ENCODE measurements at regions not wholly inside any gene's neighbourhood (a gene's known extent, or its start where the extent isn't known, plus 50 kb on each side); places are given as distances from the start of the nearest gene placed in this dataset.

DNA sequence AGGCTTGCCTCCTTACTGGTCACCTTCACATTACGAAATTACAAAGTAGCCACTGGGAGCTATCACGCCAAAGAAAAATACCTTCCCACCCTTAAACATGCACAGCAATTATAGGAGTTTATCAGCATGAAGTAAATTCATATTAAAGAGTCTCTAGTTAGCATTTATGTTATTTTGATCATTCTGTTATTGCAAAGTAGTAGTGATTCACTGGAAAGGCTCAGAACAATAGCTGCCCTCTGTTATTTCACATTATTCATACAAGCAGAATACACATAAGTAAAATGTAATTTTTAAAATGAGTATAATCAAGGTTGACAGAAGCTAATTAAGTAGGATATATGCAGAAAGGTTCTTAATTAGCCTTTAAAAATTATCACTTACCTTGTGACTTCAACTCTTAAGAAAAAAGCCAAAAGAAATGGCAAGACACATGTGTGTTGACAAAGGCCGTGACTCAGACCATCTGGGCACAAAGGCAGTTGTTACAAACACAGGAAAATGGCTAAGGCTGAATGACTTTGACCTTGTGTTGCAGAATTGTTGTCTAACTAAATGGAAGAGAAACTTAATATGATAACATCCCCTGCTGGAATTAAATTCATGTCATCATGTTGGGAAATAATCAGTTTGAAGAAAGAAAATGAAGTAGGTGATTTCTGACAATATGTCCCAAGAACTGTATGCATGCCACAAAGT is 108.3 kb downstream of the ARL6IP6 start:
- TF ChIP-seq, protein P1, sequence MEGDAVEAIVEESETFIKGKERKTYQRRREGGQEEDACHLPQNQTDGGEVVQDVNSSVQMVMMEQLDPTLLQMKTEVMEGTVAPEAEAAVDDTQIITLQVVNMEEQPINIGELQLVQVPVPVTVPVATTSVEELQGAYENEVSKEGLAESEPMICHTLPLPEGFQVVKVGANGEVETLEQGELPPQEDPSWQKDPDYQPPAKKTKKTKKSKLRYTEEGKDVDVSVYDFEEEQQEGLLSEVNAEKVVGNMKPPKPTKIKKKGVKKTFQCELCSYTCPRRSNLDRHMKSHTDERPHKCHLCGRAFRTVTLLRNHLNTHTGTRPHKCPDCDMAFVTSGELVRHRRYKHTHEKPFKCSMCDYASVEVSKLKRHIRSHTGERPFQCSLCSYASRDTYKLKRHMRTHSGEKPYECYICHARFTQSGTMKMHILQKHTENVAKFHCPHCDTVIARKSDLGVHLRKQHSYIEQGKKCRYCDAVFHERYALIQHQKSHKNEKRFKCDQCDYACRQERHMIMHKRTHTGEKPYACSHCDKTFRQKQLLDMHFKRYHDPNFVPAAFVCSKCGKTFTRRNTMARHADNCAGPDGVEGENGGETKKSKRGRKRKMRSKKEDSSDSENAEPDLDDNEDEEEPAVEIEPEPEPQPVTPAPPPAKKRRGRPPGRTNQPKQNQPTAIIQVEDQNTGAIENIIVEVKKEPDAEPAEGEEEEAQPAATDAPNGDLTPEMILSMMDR (IDR thresholded peaks at IDR 0.05; ENCODE audit: low read length), result no peak
- TF ChIP-seq EZH2 (optimal IDR thresholded peaks at IDR 0.05; ENCODE audit: low read depth, low read length), result no peak

Data from MM.1S (cell line).